ENCODE measurements at regions not wholly inside any gene's neighbourhood (a gene's known extent, or its start where the extent isn't known, plus 50 kb on each side); places are given as distances from the start of the nearest gene placed in this dataset.

- no peaks in the 10 kb centered on the region for H3K79me2 ChIP-seq (ENCODE audit: insufficient read depth, low read length)
- Mint-ChIP-seq H3K4me3 (ENCODE audit: unreplicated experiment) (no peak overlapping the region), H3K4me1 (ENCODE audit: low read depth, unreplicated experiment) (no peaks in the 10 kb centered on the region), H3K27ac (ENCODE audit: unreplicated experiment) (no peak overlapping the region), H3K27me3 (ENCODE audit: low read depth, unreplicated experiment) (no peaks in the 10 kb centered on the region), H3K36me3 (ENCODE audit: low read depth, unreplicated experiment) (no peaks in the 10 kb centered on the region), H3K9me3 (ENCODE audit: unreplicated experiment) (peaks cover 4% of the 10 kb centered on the region)
- H2AFZ ChIP-seq (ENCODE audit: low read depth, low read length): no peak overlapping the region
- H3K36me3 ChIP-seq (ENCODE audit: insufficient read depth, low read length): no peaks in the 10 kb centered on the region
- H3K4me1 ChIP-seq (ENCODE audit: insufficient read depth, low read length): no peaks in the 10 kb centered on the region
- no peaks in the 10 kb centered on the region for H3K9me3 ChIP-seq (ENCODE audit: insufficient read depth, low read depth, low read length)
- FAIRE-seq (no peak), DNase-seq (ENCODE audit: low read depth) (no peak)
- H3K27ac ChIP-seq (ENCODE audit: low read depth, low read length): no peak overlapping the region
- H3K4me2 ChIP-seq (ENCODE audit: low read length): no peak overlapping the region
- no peaks in the 10 kb centered on the region for H3K27me3 ChIP-seq (ENCODE audit: insufficient read depth, low read length)
- no peak overlapping the region for H3K9ac ChIP-seq (ENCODE audit: low read length)
- H4K20me1 ChIP-seq (ENCODE audit: insufficient read depth, low read length): no peaks in the 10 kb centered on the region
- no peak overlapping the region for H3K4me3 ChIP-seq (ENCODE audit: insufficient read depth, low read depth, low read length)
- no peak for TF ChIP-seq EZH2 (IDR thresholded peaks at IDR 0.05; ENCODE audit: insufficient read depth, low read length)
- TF ChIP-seq CTCF (IDR thresholded peaks at IDR 0.05; ENCODE audit: insufficient read depth, low read depth, low read length): no peak
Observed at GRCh38 chrX:155761185-155761584, 120.0 kb upstream of the VAMP7 start.

GRCh38 chrX:155757046-155757759 lies 123.9 kb upstream of the VAMP7 start:
- H3K4me1 Mint-ChIP-seq (ENCODE audit: low read depth, unreplicated experiment): no peaks in the 10 kb centered on the region
- H3K4me1 ChIP-seq (ENCODE audit: insufficient read depth, low read length): no peaks in the 10 kb centered on the region
- DNase-seq (ENCODE audit: low read depth): no peak
- no peak overlapping the region for H3K9ac ChIP-seq (ENCODE audit: low read length)
- no peak overlapping the region for H3K4me3 Mint-ChIP-seq (ENCODE audit: unreplicated experiment)
- H3K27me3 ChIP-seq (ENCODE audit: insufficient read depth, low read length): no peaks in the 10 kb centered on the region
- H3K36me3 ChIP-seq (ENCODE audit: insufficient read depth, low read length): no peaks in the 10 kb centered on the region
- no peaks in the 10 kb centered on the region for H4K20me1 ChIP-seq (ENCODE audit: insufficient read depth, low read length)
- TF ChIP-seq EZH2 (IDR thresholded peaks at IDR 0.05; ENCODE audit: insufficient read depth, low read length): no peak
- TF ChIP-seq CTCF (IDR thresholded peaks at IDR 0.05; ENCODE audit: insufficient read depth, low read depth, low read length): no peak
- H2AFZ ChIP-seq (ENCODE audit: low read depth, low read length): no peak overlapping the region
- no peaks in the 10 kb centered on the region for H3K27me3 Mint-ChIP-seq (ENCODE audit: low read depth, unreplicated experiment)
- H3K9me3 ChIP-seq (ENCODE audit: insufficient read depth, low read depth, low read length): no peaks in the 10 kb centered on the region
- H3K4me3 ChIP-seq (ENCODE audit: insufficient read depth, low read depth, low read length): no peak overlapping the region
- no peaks in the 10 kb centered on the region for H3K79me2 ChIP-seq (ENCODE audit: insufficient read depth, low read length)
- H3K9me3 Mint-ChIP-seq (ENCODE audit: unreplicated experiment): peaks cover 4% of the 10 kb centered on the region
- no peak overlapping the region for H3K4me2 ChIP-seq (ENCODE audit: low read length)
- no peak for FAIRE-seq
- H3K27ac ChIP-seq (ENCODE audit: low read depth, low read length): no peak overlapping the region
- no peak overlapping the region for H3K27ac Mint-ChIP-seq (ENCODE audit: unreplicated experiment)
- no peaks in the 10 kb centered on the region for H3K36me3 Mint-ChIP-seq (ENCODE audit: low read depth, unreplicated experiment)

- no peaks in the 10 kb centered on the region for H3K4me1 ChIP-seq (ENCODE audit: insufficient read depth, low read length)
- no peak overlapping the region for H3K27ac ChIP-seq (ENCODE audit: low read depth, low read length)
- H3K79me2 ChIP-seq (ENCODE audit: insufficient read depth, low read length): no peaks in the 10 kb centered on the region
- no peaks in the 10 kb centered on the region for H3K36me3 ChIP-seq (ENCODE audit: insufficient read depth, low read length)
- no peak for TF ChIP-seq EZH2 (IDR thresholded peaks at IDR 0.05; ENCODE audit: insufficient read depth, low read length)
- Mint-ChIP-seq H3K4me3 (ENCODE audit: unreplicated experiment) (no peak overlapping the region), H3K27ac (ENCODE audit: unreplicated experiment) (no peak overlapping the region), H3K27me3 (ENCODE audit: low read depth, unreplicated experiment) (no peaks in the 10 kb centered on the region), H3K4me1 (ENCODE audit: low read depth, unreplicated experiment) (no peaks in the 10 kb centered on the region), H3K9me3 (ENCODE audit: unreplicated experiment) (peaks cover under 1% of the 10 kb centered on the region), H3K36me3 (ENCODE audit: low read depth, unreplicated experiment) (no peaks in the 10 kb centered on the region)
- no peak overlapping the region for H3K4me3 ChIP-seq (ENCODE audit: insufficient read depth, low read depth, low read length)
- no peaks in the 10 kb centered on the region for H4K20me1 ChIP-seq (ENCODE audit: insufficient read depth, low read length)
- FAIRE-seq (no peak), DNase-seq (ENCODE audit: low read depth) (no peak)
- no peak overlapping the region for H3K4me2 ChIP-seq (ENCODE audit: low read length)
- H2AFZ ChIP-seq (ENCODE audit: low read depth, low read length): no peak overlapping the region
- no peaks in the 10 kb centered on the region for H3K9me3 ChIP-seq (ENCODE audit: insufficient read depth, low read depth, low read length)
- H3K9ac ChIP-seq (ENCODE audit: low read length): no peak overlapping the region
- H3K27me3 ChIP-seq (ENCODE audit: insufficient read depth, low read length): no peaks in the 10 kb centered on the region
Observed at GRCh38 chrX:155755706-155756337, 125.3 kb upstream of the VAMP7 start.

Measured in astrocyte (in vitro differentiated cells and primary cell).